ENCODE measurements at regions not wholly inside any gene's neighbourhood (a gene's known extent, or its start where the extent isn't known, plus 50 kb on each side); places are given as distances from the start of the nearest gene placed in this dataset.

- no peaks in the 10 kb centered on the region for H3K79me2 ChIP-seq (ENCODE audit: control insufficient read depth, low read length)
- H3K4me1 ChIP-seq (ENCODE audit: control insufficient read depth, low read length), result no peaks in the 10 kb centered on the region
- H3K27me3 ChIP-seq (ENCODE audit: control insufficient read depth, low read length), result no peaks in the 10 kb centered on the region
- no peaks in the 10 kb centered on the region for H3K9me2 ChIP-seq (replicated peaks; ENCODE audit: control insufficient read depth, low read length)
- H3K27ac ChIP-seq (ENCODE audit: low read depth, low read length), result no peak overlapping the region
- no peak overlapping the region for H3K4me2 ChIP-seq (ENCODE audit: low read length)
- no peak overlapping the region for H3K4me3 ChIP-seq (ENCODE audit: low read length)
- no peaks in the 10 kb centered on the region for H3F3A ChIP-seq (ENCODE audit: control insufficient read depth, insufficient read depth)
- H3K9me3 ChIP-seq (ENCODE audit: control insufficient read depth, insufficient read depth, low read length), result no peaks in the 10 kb centered on the region
- TF ChIP-seq EZH2phosphoT487 (IDR thresholded peaks at IDR 0.05; ENCODE audit: borderline replicate concordance, low read length) (no peak), CTCF (IDR thresholded peaks at IDR 0.05; ENCODE audit: low read depth, low read length, poor library complexity, severe bottlenecking) (no peak)
- H3K36me3 ChIP-seq (ENCODE audit: control insufficient read depth, low read length), result no peaks in the 10 kb centered on the region
- no peaks in the 10 kb centered on the region for H4K20me1 ChIP-seq (ENCODE audit: control insufficient read depth, insufficient read depth, low read depth, low read length)
Measured at GRCh38 chr14:76574416-76575095, 186.7 kb upstream of the VASH1 start.

GRCh38 chr14:76575108-76575507 lies 186.2 kb upstream of the VASH1 start:
- no peaks in the 10 kb centered on the region for H3F3A ChIP-seq (ENCODE audit: control insufficient read depth, insufficient read depth)

GRCh38 chr14:76576047-76576741 lies 185.1 kb upstream of the VASH1 start:
- Histone ChIP-seq H3K9me3 (ENCODE audit: control insufficient read depth, insufficient read depth, low read length) (no peaks in the 10 kb centered on the region), H3K4me1 (ENCODE audit: control insufficient read depth, low read length) (no peaks in the 10 kb centered on the region), H3K4me3 (ENCODE audit: low read length) (no peak overlapping the region), H3K79me2 (ENCODE audit: control insufficient read depth, low read length) (no peaks in the 10 kb centered on the region), H3F3A (ENCODE audit: control insufficient read depth, insufficient read depth) (no peaks in the 10 kb centered on the region), H3K4me2 (ENCODE audit: low read length) (no peak overlapping the region), H3K27me3 (ENCODE audit: control insufficient read depth, low read length) (peaks cover 3% of the 10 kb centered on the region; the same call in 1 of the 2 replicates), H3K36me3 (ENCODE audit: control insufficient read depth, low read length) (no peaks in the 10 kb centered on the region), H3K27ac (ENCODE audit: low read depth, low read length) (no peak overlapping the region), H3K9me2 (replicated peaks; ENCODE audit: control insufficient read depth, low read length) (no peaks in the 10 kb centered on the region), H4K20me1 (ENCODE audit: control insufficient read depth, insufficient read depth, low read depth, low read length) (no peaks in the 10 kb centered on the region)
- TF ChIP-seq EZH2phosphoT487 (IDR thresholded peaks at IDR 0.05; ENCODE audit: borderline replicate concordance, low read length), result no peak
- no peak for TF ChIP-seq CTCF (IDR thresholded peaks at IDR 0.05; ENCODE audit: low read depth, low read length, poor library complexity, severe bottlenecking)

More at GRCh38 chr14:76575108-76575507, 186.2 kb upstream of the VASH1 start:
- Histone ChIP-seq H3K4me1 (ENCODE audit: control insufficient read depth, low read length) (no peaks in the 10 kb centered on the region), H3K27me3 (ENCODE audit: control insufficient read depth, low read length) (no peaks in the 10 kb centered on the region; the same call in 1 of the 2 replicates), H3K9me3 (ENCODE audit: control insufficient read depth, insufficient read depth, low read length) (no peaks in the 10 kb centered on the region), H3K4me2 (ENCODE audit: low read length) (no peak overlapping the region), H3K79me2 (ENCODE audit: control insufficient read depth, low read length) (no peaks in the 10 kb centered on the region), H3K27ac (ENCODE audit: low read depth, low read length) (no peak overlapping the region), H3K4me3 (ENCODE audit: low read length) (no peak overlapping the region), H3K9me2 (replicated peaks; ENCODE audit: control insufficient read depth, low read length) (no peaks in the 10 kb centered on the region), H3K36me3 (ENCODE audit: control insufficient read depth, low read length) (no peaks in the 10 kb centered on the region), H4K20me1 (ENCODE audit: control insufficient read depth, insufficient read depth, low read depth, low read length) (no peaks in the 10 kb centered on the region)
- TF ChIP-seq EZH2phosphoT487 (IDR thresholded peaks at IDR 0.05; ENCODE audit: borderline replicate concordance, low read length) (no peak), CTCF (IDR thresholded peaks at IDR 0.05; ENCODE audit: low read depth, low read length, poor library complexity, severe bottlenecking) (no peak)
